Fibroblast of skin of right quadriceps (primary cell): ENCODE measurements at regions not wholly inside any gene's neighbourhood (a gene's known extent, or its start where the extent isn't known, plus 50 kb on each side); places are given as distances from the start of the nearest gene placed in this dataset.
"Not testable (repeated sequence)": the region's sequence is repeated elsewhere in the genome, so short reads cannot be mapped to it uniquely, and the experiment has no call there.

Experiments
- DNase-seq: peaks from one replicate; pipeline ENCODE4 v3.0.0-alpha.2; 2013

DNA sequence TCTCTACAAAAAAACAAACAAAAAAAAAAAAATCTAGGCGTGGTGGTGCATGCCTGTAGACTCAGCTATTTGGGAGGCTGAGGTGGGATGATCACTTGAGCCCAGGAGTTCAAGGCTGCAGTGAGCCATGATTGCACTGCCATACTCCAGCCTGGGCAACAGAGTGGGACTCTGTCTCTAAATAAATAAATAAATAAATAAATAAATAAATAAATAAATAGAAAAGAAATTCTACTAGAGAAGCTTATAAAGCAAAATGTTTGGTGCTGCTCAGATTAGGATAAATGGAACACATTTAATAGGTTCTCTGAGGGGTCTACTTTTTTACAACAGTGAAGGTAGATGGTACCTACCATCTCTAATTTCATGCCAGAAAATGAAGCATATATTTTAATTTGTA is 507.5 kb downstream of the STK39 start:
- not testable (repeated sequence) for DNase-seq

DNA sequence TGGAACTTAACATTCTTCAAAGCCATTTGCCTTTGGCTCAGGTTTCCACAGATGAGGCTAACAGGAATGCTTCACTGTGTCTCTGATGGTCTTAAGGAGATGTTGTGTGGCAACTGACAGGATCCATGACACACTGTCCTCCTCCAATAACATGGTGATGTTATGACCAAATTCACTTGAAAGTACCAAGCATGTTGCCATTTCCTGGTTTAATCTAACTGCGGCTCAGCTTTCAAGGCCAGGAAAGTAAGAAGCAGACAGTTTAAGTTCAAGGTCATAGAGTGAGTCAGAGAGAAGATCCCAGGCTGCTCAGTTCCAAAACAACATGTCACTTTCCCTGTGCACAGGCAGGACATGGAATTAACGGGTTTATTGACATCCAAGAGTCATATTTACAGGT is 513.6 kb downstream of the STK39 start:
- DNase-seq = no peak

DNA sequence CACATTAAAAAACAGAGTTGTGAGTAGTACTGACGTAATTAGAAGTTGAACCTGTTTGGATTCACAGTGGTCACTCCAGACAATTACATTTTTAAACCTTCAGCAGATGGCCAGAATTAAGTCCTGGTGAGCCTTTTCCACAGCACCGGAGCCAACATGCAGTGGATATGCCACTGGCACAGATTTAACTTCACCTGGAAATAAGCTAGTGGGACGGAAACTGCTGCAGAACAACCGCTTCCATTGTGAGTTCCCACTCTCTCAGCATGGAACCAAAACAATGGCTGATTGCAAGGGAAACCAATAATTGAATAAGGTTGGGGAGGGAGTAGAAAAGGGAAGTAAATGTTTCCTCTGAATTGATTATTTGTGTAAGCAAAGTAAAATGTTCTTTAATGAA is 515.1 kb downstream of the STK39 start:
- DNase-seq = no peak

DNA sequence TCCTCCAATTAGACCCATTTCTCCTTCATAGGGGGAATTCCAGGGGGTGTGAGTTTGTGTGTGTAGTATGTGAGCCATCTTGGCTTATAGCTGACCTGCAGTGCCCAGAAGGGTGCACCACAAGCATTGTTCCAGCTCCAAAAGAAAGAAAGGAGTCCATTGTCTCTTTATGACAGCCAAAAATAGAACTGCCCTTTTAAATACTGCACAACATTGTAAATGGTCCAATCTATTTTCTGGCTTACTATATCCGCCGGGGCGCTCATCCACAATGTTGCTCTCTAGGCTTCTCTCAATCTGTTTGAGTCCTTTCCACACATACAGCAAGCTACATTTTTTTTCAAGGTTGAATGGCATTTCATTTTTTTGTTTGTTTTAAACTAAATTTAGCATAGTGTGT is 517.5 kb downstream of the STK39 start:
- no peak for DNase-seq

DNA sequence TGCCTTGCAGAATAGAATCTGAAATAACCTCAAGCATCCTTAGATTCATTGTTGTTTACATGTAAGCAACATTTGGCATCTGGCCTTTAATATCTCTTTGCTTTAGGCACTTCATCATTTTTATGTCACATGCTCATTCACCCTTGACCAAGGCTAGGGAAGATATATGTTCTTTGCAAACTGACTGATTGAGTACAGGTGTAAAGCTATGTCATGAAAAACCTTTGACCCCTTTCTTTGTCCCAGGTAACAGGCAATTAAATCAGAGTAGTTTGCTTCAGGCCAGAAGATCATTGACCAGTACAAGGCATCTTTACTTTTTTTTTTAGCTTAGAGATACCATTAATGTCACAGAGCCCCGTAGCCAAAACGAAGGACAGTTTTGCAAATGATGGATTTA is 520.6 kb downstream of the STK39 start:
- no peak for DNase-seq

DNA sequence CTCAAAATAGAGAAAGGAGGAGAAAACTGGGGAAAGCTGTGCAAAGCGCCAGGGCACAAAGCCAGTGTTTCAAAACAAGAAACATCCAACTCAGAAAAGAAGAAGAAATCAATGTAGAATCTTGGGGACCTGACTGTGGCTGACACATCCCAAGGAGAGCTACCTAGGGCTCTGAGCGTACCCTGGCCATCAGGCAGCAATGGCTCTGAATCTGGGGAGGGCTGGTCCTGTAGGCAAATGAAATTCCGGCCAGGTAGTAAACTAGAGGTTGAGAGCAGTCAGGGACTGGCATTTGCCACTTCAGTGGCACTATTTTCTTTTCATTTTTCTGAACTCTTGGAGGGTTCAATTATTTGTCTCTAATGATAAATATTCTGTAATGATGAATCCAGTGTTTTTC is 525.8 kb downstream of the STK39 start:
- no peak for DNase-seq

DNA sequence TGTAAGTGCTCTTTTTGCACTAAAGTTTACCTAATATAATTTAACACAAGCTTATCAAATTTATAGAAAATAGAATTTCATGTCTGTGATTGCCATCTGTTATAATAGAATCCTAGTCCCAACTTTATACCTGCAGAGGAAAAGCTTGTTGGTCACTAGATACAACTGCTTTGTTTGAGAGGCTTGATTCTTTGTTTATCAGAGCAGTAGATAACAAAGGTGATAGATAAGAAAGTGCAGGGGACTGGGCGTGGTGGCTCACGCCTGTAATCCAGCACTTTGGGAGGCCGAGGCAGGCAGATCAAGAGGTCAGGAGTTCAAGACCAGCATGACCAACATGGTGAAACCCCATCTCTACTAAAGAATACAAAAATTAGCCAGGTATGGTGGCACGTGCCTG is 528.0 kb downstream of the STK39 start:
- no peak for DNase-seq

DNA sequence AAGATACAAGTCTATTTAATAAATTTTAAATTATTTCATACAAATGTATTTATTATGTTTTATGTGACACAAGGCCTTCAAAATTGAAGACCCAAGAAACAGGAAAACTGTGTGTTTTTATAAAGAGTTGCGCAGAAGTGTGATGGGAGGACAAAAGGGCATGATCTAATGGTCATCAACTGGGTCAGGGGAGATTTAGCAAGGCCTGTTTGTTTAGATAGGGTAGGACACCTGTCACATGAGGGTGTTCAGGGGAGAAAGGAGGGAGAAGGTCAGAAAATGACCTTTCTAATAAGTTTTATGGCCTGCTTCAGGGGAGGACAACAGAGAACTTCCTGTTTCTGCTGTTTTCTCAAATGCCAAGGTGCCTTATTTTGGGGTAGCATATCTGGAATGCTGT is 528.8 kb downstream of the STK39 start:
- DNase-seq = no peak

DNA sequence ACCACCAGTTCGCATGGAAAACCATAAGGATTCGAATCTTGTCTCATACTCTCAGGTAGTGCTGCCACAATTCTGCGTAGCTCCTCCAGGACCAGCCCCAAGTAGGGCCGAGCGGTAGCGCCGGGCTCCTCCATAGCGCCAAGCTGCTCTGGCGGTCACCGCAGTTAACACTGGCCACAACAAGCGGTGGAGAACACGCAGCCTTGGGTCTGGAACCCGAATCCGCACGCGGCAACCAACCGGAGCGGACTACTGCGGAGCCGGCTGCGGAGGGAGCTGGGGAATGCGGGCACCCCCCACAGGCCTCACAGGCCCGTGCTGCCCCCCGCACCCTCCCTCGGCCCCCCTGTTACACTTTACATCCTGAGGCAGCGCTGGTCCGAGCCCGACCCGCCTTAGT is 531.5 kb downstream of the STK39 start:
- no peak for DNase-seq

DNA sequence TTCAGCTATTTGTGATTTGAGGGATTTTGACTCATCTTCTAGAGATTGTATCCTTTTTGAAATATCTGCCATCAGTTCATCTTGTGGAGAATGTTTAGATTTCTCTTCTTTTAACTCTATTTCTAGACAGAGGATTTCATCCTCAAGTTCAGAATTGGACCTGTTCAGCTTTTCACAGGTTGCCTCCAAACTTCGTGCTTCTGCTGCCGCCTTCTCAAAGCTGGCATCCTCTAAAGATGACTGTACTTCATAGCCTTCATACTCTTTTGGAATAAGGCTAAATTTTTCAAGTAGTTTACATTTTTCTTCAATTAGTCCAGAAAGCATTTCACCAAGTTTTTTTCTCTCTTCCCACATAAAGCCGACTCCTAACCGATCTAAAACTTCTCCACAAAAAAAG is 531.9 kb downstream of the STK39 start:
- DNase-seq = not testable (repeated sequence)

DNA sequence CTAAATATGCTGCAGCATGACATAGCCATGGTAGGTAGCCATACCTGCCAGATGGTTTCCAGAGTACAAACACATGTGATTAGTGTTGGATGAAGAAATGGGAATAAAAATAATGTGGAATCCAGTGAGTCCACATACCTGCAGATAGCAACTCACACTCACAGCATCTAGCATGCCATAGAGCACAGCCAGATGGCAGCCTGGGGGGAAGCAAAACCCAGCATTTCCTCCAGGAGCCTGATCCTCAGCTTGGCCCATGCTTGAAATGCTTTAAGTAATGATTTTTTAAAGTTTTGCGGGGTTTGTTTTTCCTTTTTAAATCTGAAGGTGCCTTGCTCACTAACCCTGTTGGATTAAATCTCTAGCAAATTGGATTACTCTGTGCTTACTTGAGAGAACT is 535.1 kb downstream of the STK39 start:
- DNase-seq = no peak

DNA sequence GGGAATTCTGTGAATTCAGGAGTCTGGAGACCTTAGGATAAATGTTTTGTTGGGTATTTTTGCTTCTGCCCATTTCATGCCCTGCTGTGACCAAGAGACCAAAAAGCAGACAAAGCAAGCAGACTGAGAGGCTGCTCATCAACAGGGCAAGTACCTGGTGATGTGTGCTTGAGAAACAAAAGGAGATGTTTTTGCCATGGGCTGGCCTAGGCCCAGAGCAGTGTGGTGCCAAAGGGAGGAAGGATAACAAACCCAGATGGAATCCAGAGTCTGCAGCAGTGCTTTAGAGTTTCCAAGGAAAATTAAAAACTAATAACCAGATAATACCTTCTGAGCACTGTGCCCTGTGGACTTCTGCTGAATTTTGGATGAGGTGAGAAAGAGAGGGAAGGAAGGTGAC is 538.4 kb downstream of the STK39 start:
- DNase-seq = no peak

DNA sequence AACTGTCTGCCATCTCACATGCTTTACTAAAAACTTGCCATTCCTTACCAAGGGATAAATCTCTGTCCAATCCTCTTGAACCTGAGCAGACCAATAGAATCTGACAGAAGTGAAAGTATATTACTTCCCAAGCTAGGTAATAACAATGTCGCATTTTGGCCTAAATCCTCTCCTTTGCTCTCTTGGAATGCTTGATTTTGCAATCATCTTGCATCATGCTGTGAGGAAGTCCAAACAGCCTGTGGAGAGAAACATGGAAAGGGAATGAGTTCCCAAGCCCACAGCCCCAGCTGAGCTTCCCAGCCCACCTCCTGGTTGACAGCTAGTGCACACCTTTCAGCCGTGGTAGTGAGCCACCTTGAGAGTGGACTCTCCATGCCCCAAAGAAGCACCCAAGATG is 540.6 kb downstream of the STK39 start:
- DNase-seq = peak; percentile 2

DNA sequence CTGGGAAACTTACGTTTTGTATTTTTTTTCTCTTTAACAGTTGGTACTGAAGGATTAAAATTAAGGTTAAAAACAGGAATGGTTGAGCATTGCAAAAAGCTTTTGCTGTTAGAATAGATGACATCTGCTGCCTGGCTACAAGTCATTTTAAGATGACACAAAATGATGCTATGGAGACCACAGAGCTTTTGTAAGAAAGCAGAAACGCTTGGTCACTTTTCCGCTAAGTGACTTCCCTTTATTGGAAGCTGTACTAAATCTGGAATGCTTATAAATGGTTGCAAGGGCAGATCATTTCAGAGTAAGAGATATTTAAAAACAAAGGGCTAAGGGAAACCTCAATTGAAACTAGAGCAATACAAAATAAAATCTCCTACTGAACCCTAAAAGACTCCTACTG is 544.0 kb downstream of the STK39 start:
- DNase-seq = no peak

DNA sequence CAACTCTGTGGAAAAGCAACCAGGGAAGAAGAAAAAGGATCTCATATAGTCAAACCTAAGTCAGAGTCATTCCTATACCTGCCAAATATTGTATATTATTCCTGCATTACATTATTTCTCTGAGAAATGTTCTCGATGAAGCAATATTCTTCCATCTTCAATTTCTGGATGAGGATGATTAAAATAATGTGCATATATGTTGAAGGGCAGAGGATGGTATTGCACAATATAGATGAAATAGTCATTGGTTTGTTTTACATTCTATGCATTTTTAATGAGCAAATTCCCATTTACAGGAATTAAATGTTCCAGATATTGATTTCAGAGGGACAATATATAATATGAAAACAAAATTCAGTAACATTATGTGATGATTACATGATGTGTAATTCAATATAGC is 545.2 kb downstream of the STK39 start:
- DNase-seq = no peak

DNA sequence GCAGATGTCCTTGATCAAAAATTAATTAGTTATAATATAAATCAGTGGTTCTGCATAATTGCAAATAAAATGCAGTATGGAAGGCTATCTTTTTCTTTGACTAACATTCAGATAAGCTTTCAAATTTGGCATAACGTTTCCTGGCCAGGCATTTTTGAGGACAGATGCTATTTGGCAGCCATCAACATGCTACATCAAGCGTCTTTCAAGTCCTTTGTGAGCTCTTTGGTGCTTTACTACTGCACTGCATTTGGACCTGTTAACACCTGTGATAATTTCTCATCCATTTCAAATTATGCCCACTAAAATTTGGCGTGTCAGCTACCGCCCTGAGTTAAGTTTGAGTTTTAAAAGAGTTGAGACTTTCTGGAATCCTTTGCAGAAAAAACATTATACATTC is 545.7 kb downstream of the STK39 start:
- no peak for DNase-seq

DNA sequence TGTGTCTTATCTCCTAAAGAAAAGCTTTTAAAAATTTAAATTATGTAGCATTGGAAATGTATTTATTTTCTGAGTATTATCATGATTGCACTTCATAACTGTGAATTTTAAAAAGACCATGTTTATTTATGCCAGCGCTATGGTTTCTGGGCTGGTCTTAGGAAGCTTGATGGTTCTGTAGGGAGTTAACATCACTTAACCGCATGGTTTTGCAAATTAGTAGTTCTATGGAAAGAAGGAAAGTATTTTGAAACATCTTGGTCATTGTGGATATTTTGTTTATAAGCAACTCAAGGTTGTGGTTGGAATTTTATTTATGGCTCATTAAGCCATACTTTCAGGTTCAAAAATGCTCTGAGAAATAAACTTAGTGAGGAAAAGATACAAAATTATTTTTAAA is 549.4 kb downstream of the STK39 start:
- DNase-seq = no peak

DNA sequence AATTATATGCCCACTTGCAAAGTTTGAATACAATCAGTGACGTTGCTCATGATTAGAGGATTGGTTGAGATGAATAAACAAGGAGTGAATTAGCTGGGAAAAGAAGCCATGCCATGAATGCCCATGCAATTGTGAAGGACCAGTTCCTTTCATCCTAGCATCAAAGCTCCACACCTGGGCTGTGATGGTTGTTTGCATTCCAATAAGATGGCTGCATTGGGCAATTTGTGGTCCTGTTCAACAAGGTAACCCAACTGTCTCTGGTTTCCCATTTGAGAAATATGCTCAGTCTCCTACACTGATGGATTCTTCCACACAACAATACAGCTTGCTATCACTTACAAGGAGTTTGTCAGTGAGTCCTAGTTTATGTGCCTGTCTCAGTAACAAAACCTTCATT is 550.2 kb downstream of the STK39 start:
- DNase-seq = no peak

DNA sequence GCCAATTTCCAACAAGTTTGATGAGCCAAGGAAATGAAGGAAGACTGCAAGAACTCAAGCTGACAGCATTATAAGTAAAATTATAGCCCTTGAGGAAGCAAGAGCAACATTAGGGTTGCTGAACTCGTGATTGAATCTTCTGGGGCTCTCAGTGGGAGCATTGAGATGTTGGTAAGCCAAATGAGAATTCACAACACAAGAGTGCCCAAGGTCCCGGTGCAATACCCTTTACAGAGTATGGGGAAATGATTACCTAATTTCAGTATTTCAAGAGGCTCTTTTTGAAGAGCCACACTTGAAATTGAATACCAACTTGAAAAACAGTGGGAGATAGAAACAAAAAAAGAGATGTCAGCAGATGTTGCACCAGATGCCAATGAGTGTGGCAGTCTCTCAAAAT is 554.5 kb downstream of the STK39 start:
- DNase-seq = no peak

DNA sequence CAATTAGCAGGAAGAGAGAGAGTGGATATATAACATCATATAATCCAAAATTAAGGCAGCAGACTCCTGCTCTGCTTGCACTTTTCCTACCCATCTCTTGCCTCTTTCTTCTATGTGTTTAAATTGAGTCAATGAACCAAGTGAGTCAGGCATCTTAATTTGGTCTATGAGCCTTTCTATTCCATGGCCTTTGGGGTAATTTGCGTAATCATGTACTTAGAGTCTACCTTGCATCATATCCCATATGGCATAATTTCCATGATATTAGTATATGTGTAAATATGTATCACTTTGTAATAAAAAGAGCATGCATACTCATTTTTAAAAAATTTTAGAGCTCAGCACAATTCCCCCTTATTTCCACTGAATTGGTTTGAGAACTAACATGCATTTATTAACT is 555.2 kb downstream of the STK39 start:
- DNase-seq = no peak

DNA sequence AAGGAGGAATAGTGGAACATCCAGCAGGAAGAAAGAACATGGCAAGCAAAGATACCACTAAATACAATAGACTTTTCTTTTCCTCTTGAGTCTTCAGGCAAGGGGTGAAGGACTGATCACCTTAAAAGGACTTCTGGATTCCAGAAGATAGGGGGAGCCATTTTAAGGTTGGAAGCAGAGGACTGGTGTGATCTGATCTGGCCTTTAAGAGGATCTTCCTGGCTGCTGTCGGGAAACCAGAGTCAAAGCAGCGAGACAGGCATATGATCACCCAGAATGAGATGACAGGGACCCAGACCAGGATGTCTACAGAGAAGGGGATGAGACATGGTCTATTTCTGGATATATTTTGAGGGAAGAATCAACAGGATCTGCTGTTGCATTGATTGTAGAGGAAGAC is 558.0 kb downstream of the STK39 start:
- DNase-seq = peak; percentile 0

DNA sequence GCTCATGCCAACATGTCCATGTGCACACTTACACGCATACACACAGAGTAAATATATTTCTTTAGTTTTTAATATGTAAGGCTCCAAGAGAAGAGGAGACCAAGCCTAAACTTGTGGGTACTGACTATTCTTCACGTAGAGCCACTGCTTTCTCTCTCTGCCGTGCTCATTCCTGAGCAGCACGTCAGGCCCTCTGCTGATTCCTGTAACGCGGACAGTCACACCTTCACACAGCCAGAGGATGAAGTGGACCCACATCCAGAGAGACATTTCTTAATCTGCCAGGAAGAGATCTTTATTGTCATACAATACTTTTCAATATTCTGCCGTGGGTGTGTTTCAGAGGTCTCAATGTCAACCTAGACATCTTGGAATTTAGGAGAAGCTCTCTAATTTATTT is 560.7 kb downstream of the STK39 start:
- DNase-seq = no peak

DNA sequence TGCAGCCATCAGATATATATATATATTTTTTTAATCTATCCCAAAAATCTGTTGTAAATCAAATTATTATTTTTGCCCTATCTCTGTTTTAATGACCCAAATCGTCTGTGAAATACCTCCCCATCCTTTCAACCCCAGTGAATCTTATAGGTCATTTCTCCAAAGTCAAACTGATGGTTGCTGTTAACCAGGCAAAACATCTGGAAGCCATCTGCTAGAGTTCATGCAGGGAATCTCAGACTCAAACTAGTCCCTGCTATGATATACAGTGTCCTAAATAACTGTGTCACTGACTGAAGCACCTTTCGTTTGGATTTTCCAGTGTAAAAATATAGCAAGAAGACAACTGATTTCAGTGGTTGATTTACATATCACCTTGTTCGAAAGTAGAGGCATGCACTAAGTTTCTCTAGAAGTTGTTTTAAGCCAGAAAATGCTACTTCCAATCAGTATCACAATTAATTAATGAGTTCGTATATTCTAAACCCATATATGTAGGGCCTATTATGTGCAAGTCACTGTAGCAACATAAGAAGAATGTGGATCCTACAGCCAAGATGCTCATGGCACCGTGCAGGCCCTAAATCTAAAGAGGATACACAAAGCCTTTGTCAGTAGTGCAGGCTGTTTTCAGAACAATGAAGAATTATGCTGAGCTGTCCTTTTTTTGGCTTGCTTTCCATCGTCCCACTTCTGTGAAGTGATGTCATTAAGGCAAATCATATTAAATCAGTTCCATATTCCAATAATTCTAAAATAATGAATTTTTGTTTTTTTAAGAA is 566.0 kb downstream of the STK39 start:
- no peak for DNase-seq

DNA sequence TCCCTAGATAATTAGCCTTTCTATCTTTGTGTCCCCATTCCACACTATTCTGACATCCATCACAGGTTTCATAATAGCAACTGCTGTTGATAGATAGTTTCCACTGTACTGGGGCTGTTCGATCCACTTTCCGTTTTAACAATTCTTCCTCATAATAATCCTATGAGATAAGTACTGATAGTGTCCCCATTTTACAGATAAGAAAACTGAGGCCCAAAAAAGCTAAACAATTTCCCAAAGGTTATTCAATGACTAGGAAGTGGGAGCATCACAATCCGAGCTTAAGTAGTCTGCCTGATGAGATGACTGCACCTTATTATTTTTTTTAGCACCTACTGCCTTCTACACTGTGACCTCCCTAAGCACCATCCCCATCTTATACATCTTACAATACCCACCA is 569.2 kb downstream of the STK39 start:
- no peak for DNase-seq

DNA sequence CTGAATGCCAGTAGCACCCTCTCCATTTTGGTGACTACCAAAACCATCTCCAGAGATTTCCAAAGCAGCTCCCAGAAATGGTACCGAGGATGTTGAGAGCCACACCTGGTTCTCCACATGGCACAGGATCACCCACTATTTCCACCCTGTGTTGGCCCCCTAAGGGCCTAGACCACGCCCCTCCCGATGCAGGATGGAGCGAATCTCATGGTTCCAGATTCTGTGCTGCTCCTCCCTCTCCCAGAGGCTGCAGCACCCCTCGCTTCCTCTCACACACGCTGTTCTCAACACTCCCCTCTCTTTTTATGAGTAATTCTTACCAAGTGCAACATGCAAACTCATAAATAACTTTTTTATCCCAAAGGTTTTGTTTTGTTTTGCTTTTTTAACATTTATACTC is 571.5 kb downstream of the STK39 start:
- no peak for DNase-seq

DNA sequence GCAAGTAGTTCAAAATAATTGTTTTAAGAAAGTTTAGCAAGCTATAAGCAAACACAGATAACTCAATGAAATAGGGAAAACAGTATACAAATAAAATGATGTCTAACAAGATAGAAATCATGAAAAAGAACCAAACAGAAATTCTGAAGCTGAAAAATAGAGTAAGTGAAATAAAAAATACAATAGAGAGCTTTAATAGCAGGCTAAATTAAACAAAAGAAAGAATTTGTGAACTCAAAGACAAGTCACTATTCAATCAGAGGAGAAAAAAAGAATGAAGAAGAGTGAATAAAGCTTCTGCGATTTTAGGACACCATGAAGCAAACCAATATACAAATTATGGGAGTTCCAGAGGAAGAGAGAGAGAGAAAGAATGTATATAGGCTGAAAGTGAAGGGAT is 576.8 kb downstream of the STK39 start:
- DNase-seq = no peak
